GM13977 (cell line): ENCODE measurements at regions not wholly inside any gene's neighbourhood (a gene's known extent, or its start where the extent isn't known, plus 50 kb on each side); places are given as distances from the start of the nearest gene placed in this dataset.
"Not testable (repeated sequence)": the region's sequence is repeated elsewhere in the genome, so short reads cannot be mapped to it uniquely, and the experiment has no call there.

ENCODE experiments used
- DNase-seq: peaks from one replicate; pipeline ENCODE4 v3.0.0; 2012; ENCODE audit warnings: low spot score
- CTCF ChIP-seq: IDR thresholded peaks from 2 replicates; pipeline ENCODE4 v1.5.1; 2012; ENCODE audit warnings: mild to moderate bottlenecking, control low read depth; ENCODE audit not compliant: insufficient read depth; ENCODE audit errors: extremely low read depth, missing control alignments
- in situ Hi-C: fragments of 300-500 bp; cut with MboI; formaldehyde crosslinking; loops from one replicate; pipeline ENCODE4 v1.12.0; 2022; ENCODE audit warnings: low sequenced_read_pairs, low pct_unique_long_range_greater_than_20kb, mixed read lengths, inconsistent platforms; ENCODE audit not compliant: unreplicated experiment

- TF ChIP-seq CTCF, result no peak
- DNase-seq, result no peak
- in situ Hi-C loops, result no loop called here
These were observed 164.7 kb downstream of the ACTR3B start for GRCh38 chr7:152924238-152924637.

DNA sequence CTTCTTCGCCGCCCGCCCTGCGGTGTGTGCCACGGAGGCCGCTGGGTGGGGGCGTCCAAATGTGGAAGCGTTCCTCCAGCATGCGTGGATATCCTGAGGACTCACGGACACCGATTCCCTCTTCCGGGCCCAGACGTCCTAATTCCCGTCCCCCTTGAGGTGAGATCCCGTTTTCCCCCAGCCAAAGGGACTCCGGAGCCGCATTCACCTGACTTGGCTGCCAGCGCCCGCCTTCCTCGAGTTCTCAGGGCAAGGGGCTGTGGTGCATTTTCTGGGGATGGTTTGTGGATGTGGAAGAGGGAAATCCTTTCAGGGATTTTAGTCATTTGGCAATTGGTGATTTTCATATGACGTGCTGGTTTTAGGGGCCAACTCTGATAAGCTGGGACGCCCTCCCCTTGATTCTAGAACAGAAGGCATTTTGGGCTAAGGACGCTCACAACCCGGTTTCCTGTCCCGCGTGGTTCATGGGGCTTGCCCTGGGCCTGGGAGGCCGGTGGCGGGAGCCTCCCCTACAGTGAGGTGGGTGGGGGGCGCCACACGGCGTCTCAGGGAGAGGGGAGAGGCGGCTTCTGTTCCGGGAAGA is 165.4 kb downstream of the ACTR3B start:
- peak; percentile 24 for DNase-seq
- TF ChIP-seq CTCF, result no peak
- in situ Hi-C loops, result no loop called here

GRCh38 chr7:152925412-152926147 is 166.0 kb downstream of the ACTR3B start:
- TF ChIP-seq CTCF, result no peak
- in situ Hi-C loops, result no loop called here
- DNase-seq, result peak; percentile 19

DNA sequence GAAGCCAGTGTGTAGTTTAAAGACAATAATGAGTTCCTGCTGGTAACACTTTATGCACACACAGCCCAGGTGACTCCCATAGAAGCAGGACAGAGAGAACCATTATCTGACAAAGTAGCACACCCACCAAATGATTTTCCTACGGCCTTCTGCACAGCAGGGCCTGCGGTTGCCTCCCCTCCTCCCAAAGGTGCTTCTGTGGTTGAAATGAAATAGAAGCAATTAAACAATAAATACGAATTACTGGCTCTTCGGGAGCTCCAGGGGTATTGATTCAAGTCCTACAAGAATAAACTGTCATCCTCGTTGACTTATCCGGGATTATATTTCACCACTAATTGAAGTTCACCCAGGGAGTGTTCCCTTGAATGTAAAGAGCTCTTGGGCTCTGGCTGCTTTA is 172.1 kb downstream of the ACTR3B start:
- TF ChIP-seq CTCF, result no peak
- no peak for DNase-seq
- in situ Hi-C loops, result no loop called here

DNA sequence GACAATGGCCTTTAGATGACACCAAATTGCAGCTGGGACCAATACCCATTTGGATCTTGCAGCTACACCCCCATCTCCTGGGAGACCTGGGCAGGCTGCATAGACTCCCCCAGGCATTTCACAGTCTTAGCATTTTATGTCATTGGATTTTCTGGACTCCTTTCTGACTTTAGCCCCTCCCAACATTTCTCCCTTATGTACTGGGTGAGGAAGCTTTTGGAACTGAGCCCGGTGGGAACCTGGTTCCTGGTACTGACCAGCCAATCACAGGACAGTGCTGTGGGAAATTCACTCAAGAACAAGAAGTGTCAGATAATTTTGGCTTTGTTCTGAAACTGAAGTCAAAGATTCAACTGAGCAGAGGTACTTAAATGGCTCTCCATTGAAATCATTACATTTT is 177.7 kb downstream of the ACTR3B start:
- no peak for DNase-seq
- in situ Hi-C loops, result no loop called here
- TF ChIP-seq CTCF, result no peak

GRCh38 chr7:152946616-152947015 is 187.1 kb downstream of the ACTR3B start:
- in situ Hi-C loops, DNase-seq: not testable (repeated sequence)

- TF ChIP-seq CTCF, result no peak
- in situ Hi-C loops, result no loop called here
These were observed 188.1 kb downstream of the ACTR3B start for GRCh38 chr7:152947686-152948085.

More at GRCh38 chr7:152947686-152948085, 188.1 kb downstream of the ACTR3B start:
- DNase-seq, result no peak
